NCI-H2227 (cell line): ENCODE measurements at regions not wholly inside any gene's neighbourhood (a gene's known extent, or its start where the extent isn't known, plus 50 kb on each side); places are given as distances from the start of the nearest gene placed in this dataset.

Experiments
- DNase-seq: peaks from one replicate; lab custom pipeline; 2025; ENCODE audit not compliant: unreplicated experiment; lab: John Stamatoyannopoulos, UW

DNA sequence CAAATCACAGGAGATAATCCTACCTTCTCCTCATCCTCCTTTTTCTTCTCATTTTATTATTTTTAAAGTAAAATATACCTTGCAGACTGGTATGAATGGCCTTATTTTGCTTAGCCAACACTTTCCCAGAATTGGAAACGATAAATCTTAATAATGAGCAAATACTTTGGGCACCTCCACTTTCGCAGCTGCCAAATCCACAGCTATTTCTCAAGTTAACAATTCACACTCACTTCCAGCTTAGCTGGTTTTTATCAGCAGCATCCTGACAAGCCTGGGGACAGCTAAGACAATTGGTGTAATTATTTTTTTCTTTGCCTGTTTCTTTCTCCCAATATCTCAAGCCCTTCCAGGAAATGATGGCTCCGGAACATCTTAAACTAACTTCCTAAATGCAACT, 867.5 kb upstream of the TMEM132C start:
- DNase-seq: no peak

DNA sequence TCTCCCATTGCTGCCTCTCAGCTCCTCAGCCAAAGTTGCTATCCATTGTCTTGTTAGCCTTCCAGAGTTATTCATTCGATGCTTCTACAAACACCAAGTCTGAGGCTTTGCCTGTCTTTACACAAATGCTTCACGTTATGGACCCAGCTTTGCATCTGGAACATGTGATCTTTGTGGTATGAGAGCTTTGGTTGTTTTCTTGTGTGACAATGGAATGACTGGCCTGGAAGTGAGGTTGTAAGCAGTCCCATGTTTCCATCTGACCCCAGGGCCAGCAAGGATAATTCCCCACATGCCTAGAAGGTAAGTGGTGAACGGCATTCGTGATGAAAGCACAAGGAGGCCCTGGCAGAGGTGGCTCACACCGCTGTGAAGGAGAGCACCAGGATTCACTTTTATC, 866.7 kb upstream of the TMEM132C start:
- no peak for DNase-seq

DNA sequence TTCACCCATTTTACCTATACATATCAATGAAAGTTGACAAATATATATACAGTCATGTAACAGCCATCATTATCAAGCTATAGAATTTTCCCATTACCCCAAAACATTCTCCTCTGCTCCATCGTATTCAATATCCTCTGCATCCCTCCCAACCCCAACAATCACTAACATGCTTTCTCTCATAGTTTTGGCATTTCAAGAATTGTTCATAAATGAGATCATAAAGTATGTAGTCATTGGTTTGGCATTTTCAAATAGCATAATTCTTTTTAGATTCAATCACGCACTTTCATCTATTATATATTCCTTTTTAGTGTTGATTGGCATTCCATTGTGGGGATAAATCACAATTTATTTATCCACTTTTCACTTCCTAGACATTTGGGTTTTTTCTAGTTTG, 866.0 kb upstream of the TMEM132C start:
- no peak for DNase-seq

DNA sequence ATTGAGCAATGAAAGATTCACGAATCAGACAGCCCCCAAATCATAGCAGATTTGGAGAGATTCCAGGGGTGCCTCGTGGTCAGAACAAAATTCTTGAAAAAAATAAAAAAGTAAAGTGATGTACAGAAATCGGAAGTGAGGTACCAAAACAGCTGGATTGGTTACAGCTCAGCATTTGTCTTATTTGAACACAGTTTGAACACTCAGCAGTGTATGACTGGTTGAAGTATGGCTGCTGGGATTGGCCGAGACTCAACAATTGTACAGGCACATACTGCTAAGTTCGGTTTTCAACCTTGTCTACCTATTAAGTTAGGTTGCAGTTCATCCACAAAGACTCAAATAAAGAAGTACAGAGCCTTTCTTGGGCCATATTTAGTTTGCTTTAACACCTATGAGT, 865.4 kb upstream of the TMEM132C start:
- DNase-seq: no peak

DNA sequence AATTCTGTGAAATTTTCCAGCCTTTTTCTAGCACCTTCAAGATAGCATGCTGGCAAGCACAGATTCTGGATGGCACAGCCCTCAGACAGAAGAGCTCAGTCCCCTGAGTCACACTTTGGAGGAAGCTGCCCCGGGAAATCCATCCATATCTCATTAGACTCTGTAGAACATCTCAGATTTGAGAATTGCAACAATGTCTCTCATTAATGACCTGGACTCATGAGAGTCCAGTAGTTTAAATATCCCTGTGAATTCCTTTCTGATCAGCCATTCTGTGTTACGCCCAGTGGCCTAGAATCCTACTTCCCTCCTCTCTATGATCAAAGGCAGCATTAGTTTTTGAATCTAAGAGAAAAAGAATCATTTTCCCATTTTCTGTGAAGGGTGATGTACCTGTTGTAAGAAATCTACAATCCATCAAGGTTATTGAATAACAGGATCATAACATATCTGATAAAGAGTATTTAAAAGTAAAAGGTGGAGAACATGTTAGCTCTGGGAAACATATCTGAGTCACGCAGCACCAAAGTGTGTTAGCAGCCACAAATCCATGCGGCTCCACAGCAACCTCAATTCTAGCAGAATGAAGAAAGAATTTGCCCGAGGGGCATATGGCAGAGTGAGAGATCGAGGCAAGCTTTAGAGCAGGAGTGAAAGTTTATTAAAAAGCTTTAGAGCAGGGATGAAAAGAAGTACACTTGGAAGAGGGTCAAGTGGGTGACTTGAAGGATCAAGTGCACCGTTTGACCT, 855.6 kb upstream of the TMEM132C start:
- DNase-seq: no peak

DNA sequence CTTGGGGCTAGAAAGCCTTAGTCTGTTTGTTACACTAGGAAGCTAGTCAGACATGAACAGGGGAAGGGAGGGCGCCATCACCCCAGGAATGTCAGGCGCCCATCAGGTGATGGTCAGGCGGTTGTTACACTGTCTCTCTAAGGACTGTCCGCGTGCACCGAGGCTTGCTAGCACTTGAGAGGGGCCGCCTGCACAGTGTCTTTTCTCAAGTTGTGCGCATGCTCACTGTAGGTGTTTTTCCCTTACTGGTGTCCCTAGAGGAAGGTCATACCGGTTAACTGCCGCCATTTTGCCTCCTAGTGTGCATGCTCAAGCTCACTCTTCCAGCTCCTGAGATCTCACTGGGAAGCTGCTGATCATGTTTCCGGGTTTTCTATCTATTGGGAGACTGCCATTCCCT, 855.0 kb upstream of the TMEM132C start:
- DNase-seq: no peak

DNA sequence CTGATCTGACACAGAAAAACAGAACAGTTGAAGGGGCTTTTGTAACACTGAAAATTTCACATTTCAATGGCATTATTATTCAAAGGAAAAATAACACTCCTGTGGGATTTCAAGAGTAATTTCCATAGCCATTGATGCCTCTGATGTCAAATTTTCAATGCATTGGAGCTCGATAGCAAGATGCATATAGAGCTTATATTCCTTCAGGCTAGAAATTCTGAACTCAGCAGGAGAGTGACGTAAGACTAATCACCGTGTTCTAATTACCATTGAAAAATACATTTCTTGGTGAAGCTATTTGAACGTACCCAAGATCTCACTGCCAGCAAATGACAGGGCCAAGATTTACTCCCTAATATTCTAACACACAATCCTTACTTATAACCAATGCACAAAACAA, 854.1 kb upstream of the TMEM132C start:
- DNase-seq: no peak

DNA sequence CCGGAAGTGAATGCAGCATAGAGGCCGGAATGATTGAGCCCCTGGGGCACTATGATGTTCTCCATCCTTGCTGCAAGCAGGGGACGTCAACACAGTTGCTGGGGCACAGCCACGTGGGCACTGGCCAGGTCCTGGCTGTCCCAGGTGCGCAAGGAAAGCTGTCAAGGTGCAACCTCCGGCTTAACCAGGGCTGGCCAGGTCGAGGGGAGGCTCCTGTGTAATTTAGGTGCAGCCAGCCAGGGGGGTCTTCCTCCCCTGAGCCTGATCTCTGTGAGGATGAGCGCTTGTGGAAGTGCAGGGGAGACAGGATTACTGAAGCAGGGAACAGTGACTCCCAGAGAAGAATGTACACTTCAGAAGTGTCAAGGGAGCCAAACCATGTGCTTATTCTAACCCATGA, 852.8 kb upstream of the TMEM132C start:
- no peak for DNase-seq

DNA sequence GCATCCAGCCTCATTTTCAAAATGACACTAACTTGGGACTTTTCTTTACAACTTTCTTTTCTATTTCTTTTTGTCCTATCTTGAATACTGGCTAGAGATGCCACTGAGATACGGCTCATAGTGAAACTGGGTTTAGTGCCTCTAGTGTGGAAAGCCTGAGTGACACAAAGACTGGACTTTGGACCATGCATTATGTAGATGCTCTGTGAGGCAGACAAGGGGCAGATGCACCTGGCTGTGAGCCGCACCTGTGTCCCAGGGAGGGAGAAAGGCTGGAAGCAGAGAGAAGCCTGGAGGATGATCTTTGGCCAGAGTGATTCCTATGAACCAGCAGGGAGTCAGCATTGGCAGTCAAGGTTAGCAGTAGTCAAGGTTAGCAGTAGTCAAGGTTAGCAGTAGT, 852.3 kb upstream of the TMEM132C start:
- DNase-seq: no peak

DNA sequence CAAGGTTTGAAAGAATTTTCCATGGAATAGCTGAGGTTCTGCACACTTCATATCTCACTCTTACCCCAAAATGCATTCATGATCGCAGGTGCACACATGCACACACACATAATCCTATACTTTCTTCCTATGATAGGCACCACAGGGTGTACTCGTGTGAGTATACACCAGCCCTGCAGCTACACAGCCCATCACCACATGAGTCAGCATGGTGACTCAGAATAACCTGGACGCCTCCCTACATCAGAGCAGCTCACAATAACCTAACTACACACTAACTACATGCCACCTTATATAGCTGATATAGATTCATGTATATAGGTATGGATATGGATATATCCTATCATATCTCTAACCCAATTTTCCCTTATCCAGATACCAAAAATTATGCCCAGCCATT, 850.2 kb upstream of the TMEM132C start:
- no peak for DNase-seq

DNA sequence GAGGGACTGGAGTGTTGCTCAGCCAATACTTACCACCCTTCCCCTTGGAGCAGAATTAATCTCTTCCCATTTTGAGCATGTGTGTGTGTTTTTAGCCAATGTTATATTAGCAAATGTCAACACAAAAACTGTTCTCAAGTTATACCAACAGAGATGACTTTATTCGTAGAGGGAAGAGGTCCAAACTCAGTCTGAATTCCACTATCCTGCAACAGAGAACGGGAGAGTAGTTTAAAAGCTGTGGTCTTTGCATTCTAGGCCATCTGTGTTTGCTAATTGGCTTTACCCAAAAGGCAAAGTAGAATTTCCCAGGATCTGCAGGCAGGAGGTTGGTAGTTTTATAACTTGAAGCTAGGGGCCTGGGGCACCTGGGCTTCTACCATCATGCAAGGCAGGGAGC, 847.9 kb upstream of the TMEM132C start:
- DNase-seq: no peak

DNA sequence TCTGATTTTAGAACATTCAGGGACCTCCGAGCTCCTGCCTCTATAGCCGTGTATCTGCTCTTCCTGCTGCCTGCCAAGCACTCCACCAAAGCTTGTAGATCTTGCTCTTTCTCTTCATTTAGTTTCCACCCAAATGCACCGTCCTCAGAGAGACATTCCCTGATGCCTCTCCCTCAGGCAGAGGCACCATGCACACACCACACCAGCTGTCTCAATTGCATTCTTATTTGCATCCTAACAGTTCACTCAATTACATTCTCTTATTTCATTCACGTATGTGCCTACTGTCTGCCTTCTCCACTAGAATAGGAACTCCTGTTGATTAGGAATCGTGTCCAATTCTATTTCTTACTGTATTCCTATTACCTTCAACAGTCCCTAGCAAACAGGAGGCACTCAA, 845.4 kb upstream of the TMEM132C start:
- no peak for DNase-seq

DNA sequence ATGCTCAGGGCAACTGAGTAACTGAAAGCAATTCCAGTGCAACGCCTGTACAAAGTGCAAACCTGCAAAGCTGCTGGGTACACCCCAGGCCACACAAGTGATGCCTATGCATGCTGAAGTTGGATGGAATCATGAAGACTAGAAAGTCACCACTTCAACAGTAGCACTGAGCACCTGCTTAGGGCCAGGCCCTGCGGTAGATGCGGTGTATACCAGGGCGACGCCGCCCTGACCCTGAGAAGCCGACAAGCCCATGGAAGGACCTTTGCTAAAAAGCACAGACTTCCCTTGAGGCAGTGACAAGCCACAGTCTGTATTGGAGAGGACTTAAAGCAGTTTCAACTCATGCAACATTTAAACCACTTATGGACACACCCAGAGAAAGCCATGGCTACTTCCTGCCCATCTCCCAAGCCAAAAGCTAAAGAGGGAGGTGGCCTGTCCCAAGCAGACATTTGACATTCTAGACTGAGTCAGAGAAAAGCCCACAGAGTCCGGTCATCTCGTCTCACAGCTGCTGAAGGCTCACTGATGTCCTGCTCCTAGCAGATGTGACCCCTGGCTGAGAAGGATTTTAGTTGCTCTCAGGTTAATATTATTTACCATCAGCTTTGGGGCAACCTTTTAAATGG, 843.9 kb upstream of the TMEM132C start:
- DNase-seq: no peak

DNA sequence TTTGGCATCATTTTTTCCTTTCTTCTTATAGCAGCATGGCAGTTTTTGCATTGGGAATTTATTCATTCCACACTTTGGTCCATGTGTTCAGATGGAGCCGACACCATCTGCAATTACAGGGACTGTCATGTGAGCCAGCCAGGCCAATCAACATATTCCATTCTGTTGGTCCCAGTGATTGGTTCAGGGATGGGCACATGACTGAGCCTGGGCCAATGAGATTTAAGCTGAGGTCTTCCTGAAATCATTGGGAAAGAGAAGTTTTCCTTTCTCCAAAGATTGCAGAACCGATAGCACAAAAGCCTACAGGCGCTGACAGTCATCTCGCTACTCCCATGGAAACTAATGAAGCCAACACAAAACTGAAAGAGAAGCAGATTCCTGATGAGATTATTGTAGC, 841.5 kb upstream of the TMEM132C start:
- DNase-seq: no peak

DNA sequence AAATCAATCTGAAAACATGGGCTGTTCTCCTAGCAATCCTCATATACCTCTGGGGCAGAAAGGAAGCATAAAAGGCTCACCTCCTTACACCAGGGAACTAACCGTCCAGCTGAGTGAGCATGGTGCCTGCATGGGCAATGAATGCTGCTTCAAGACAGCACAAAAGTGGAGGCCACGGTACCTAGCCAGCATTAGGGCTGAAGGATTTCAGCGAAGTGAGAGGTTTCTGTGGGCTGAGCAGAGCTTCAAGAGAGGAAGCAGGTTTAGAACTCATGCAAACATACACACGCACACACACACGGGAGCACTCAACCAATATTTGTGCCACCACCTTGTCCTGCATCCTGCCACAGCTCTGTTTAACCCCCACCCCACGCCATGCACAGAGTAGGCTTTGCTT, 838.5 kb upstream of the TMEM132C start:
- no peak for DNase-seq

DNA sequence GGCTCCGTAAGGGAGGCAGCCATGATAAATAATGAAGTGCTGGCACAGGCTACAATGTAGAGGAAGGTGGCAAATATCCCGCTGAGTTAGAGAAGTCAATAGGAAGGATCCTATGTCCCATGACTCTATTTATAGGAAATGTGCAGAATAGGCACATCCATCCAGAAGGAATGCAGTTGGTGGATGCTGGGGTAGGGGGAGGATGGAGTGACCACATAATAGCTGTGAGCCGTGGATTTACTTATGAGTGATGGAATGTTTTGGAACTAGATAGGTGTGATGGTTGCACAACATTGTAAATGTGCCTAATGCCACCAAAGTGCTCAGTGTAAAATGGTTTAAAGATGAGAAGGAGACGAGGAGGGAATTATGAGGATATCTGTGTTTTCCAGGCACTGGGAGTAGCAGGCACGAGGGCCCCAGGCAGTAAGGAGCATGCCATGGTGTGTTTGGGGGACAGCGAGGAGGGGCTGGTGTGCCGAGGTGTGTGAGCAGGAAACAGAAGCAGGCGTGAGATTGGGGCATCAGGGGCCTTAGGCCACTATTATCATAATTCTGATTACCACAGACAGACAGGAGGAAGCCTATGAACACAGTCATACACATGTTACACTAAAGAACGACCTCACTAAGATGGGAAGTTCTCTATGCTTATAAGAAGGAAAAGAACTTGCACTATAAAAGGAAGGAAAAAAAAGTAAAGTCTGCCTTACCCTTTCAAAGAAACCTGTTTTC, 837.3 kb upstream of the TMEM132C start:
- no peak for DNase-seq

DNA sequence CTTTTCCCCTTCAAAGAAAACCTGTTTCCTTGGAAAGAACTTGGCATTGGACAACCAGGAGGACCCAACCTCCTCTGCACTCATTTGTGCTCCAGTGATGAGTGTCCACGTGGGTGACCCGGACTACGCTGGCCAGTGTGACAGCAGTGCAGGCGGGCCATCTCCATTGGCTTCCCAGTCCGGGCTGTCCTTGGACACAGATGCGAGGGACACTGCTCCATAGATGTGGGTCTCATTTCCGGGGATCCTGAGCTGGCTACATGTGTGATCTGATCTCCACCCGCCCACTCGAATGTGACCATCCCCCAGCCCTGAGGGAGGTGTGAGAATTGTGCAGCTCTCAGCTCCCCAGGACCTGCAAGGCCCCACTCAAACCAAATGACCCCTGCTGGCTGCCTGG, 836.6 kb upstream of the TMEM132C start:
- no peak for DNase-seq

DNA sequence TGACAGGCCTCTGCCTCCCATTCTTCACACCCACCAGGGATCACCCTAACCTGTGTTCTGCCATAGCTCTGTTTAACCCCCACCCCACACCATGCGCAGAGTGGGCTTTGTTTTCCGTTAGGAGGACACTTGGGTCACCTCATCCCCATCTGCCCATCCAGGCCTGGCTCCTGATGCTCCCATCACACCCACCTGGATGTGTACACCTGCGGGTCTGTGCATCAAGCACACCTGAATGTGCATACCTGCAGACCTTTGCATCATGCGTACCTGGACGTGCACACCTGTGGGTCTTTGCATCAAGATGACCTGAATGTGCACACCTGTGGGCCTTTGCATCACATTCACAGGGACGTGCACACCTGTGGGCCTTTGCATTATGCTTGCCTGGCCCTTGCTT, 835.8 kb upstream of the TMEM132C start:
- DNase-seq: no peak

DNA sequence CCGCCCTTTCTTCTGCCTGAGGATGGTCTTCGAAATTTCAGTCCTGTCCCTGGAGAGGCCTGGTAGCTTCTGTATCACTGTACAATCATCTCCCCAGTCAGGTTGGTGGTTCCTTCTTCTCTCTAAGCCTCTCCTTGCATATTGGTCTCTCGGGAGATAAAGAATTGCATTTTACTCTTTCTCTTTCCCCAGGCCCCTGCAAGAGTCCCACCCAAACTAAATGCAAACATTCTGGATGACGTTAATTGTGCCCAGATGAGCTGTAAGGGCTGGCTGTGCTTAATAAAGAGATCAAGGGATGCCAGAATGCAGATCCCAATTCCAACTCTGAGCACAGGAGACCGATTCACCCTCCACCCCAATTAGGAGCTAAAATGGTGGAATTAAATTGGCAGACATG, 835.4 kb upstream of the TMEM132C start:
- no peak for DNase-seq

DNA sequence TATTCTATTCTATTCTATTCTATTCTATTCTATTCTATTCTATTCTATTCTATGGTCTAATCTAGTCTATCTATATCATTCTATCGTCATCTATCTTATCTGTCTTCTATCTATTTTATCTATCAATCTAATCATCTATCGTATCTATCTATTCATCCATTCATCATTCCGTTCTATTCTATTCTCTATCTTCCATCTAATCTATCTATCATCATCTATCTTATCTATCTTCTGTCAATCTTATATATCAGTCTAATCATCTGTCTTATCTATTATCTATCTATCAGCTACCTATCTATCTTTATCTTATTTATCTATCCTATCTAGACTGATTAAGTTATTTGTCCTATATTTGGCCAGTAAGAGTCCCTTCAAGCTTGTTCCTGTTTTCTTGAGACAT, 831.5 kb upstream of the TMEM132C start:
- DNase-seq: no peak

DNA sequence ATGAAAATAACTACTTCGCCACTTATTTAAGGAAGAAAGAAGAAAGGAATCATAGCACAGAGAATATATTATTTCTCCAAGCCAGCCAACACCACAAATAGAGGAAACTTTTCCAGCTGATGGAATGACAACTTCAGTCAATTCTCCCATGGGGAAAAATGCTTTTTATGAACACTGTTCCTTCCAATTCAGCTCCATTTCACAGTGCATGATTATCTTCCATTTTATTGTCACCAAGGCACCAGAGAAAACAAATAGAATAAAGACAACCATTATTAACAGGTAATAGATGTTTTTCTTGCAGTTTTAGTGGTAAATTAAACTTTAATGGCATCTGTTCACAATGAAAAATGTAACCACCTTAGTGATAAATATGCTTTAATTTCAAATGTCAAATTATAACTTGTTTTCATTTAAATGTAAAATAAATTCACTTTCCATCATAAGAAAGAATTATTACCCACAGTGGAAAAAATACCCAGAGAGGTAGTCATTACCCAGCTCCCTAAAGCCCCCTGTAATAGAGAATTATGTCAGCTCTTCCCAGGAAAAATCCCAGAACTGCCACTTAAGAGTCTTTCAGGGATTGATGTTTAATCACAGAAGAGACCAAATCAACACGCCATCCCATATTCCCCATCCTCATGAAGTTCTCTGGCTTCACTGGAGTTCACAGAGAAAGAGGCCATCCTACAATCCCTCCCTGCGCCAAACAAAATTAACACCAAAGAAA, 828.3 kb upstream of the TMEM132C start:
- no peak for DNase-seq
